KOPT-K1 (cell line): ENCODE measurements at regions not wholly inside any gene's neighbourhood (a gene's known extent, or its start where the extent isn't known, plus 50 kb on each side); places are given as distances from the start of the nearest gene placed in this dataset.

Experiments
- H3K27ac ChIP-seq: fragments of 200-600 bp; sonication (generic); 2 replicates; pipeline ENCODE4 v1.5.1; 2016; ENCODE audit warnings: antibody characterized with exemption, mild to moderate bottlenecking, low read depth, low read length; ENCODE audit not compliant: poor library complexity, severe bottlenecking
- H3K36me3 ChIP-seq: fragments of 200-600 bp; sonication (generic); 2 replicates; pipeline ENCODE4 v1.5.1; 2017; ENCODE audit warnings: antibody characterized with exemption, mild to moderate bottlenecking, low read length, moderate library complexity; ENCODE audit not compliant: insufficient read depth
- H3K9me3 ChIP-seq: fragments of 200-600 bp; sonication (generic); 2 replicates; pipeline ENCODE4 v1.5.1; 2017; ENCODE audit warnings: antibody characterized with exemption, low read length, mild to moderate bottlenecking; ENCODE audit not compliant: insufficient read depth, poor library complexity, severe bottlenecking

- H3K36me3 ChIP-seq: no peaks in the 10 kb centered on the region
- no peaks in the 10 kb centered on the region for H3K9me3 ChIP-seq
Measured at GRCh38 chr10:129111922-129112321, 355.1 kb upstream of the MGMT start.

GRCh38 chr10:129114588-129114987 lies 352.5 kb upstream of the MGMT start:
- Histone ChIP-seq H3K36me3 (no peaks in the 10 kb centered on the region), H3K27ac (no peak overlapping the region), H3K9me3 (no peaks in the 10 kb centered on the region)

More at GRCh38 chr10:129111922-129112321, 355.1 kb upstream of the MGMT start:
- H3K27ac ChIP-seq: no peak overlapping the region

GRCh38 chr10:129116371-129116770 lies 350.7 kb upstream of the MGMT start:
- no peaks in the 10 kb centered on the region for H3K9me3 ChIP-seq
- H3K36me3 ChIP-seq: no peaks in the 10 kb centered on the region
- no peak overlapping the region for H3K27ac ChIP-seq

GRCh38 chr10:129120441-129120840 lies 346.6 kb upstream of the MGMT start:
- H3K27ac ChIP-seq: no peak overlapping the region
- no peaks in the 10 kb centered on the region for H3K36me3 ChIP-seq
- H3K9me3 ChIP-seq: no peaks in the 10 kb centered on the region

- no peaks in the 10 kb centered on the region for H3K36me3 ChIP-seq
- no peaks in the 10 kb centered on the region for H3K9me3 ChIP-seq
- no peak overlapping the region for H3K27ac ChIP-seq
Measured at GRCh38 chr10:129122846-129123245, 344.2 kb upstream of the MGMT start.

GRCh38 chr10:129123428-129123827 lies 343.6 kb upstream of the MGMT start:
- Histone ChIP-seq H3K36me3 (no peaks in the 10 kb centered on the region), H3K27ac (no peak overlapping the region), H3K9me3 (no peaks in the 10 kb centered on the region)

GRCh38 chr10:129126982-129127381 lies 340.1 kb upstream of the MGMT start:
- Histone ChIP-seq H3K9me3 (no peaks in the 10 kb centered on the region), H3K36me3 (no peaks in the 10 kb centered on the region), H3K27ac (no peak overlapping the region)

GRCh38 chr10:129131457-129132132 lies 335.4 kb upstream of the MGMT start:
- Histone ChIP-seq H3K9me3 (no peaks in the 10 kb centered on the region), H3K27ac (no peak overlapping the region), H3K36me3 (no peaks in the 10 kb centered on the region)

- Histone ChIP-seq H3K36me3 (no peaks in the 10 kb centered on the region), H3K27ac (no peak overlapping the region), H3K9me3 (no peaks in the 10 kb centered on the region)
Measured at GRCh38 chr10:129133856-129134255, 333.2 kb upstream of the MGMT start.

GRCh38 chr10:129134371-129134770 lies 332.7 kb upstream of the MGMT start:
- Histone ChIP-seq H3K9me3 (no peaks in the 10 kb centered on the region), H3K36me3 (no peaks in the 10 kb centered on the region), H3K27ac (no peak overlapping the region)

- H3K27ac ChIP-seq: no peak overlapping the region
- H3K36me3 ChIP-seq: no peaks in the 10 kb centered on the region
- H3K9me3 ChIP-seq: no peaks in the 10 kb centered on the region
Measured at GRCh38 chr10:129135624-129136023, 331.4 kb upstream of the MGMT start.

GRCh38 chr10:129136074-129136473 lies 331.0 kb upstream of the MGMT start:
- Histone ChIP-seq H3K27ac (no peak overlapping the region), H3K9me3 (no peaks in the 10 kb centered on the region), H3K36me3 (no peaks in the 10 kb centered on the region)

- Histone ChIP-seq H3K27ac (no peak overlapping the region), H3K36me3 (no peaks in the 10 kb centered on the region), H3K9me3 (no peaks in the 10 kb centered on the region)
Measured at GRCh38 chr10:129136951-129137350, 330.1 kb upstream of the MGMT start.

GRCh38 chr10:129140921-129141885 lies 325.8 kb upstream of the MGMT start:
- Histone ChIP-seq H3K27ac (no peak overlapping the region), H3K9me3 (no peaks in the 10 kb centered on the region), H3K36me3 (no peaks in the 10 kb centered on the region)

GRCh38 chr10:129151281-129151680 lies 315.8 kb upstream of the MGMT start:
- Histone ChIP-seq H3K27ac (no peak overlapping the region), H3K9me3 (no peaks in the 10 kb centered on the region), H3K36me3 (no peaks in the 10 kb centered on the region)
